H1 (cell line): ENCODE measurements at regions not wholly inside any gene's neighbourhood (a gene's known extent, or its start where the extent isn't known, plus 50 kb on each side); places are given as distances from the start of the nearest gene placed in this dataset.

Experiments
- BRCA1 ChIP-seq: IDR thresholded peaks from 2 replicates; pipeline ENCODE4 v1.6.1; 2012; ENCODE audit warnings: low read depth, low read length, improper control_type of control experiment
- CEBPB ChIP-seq: IDR thresholded peaks from 2 replicates; pipeline ENCODE4 v1.6.1; 2012; ENCODE audit warnings: low read depth, low read length
- CTCF ChIP-seq, 3 experiments: IDR thresholded peaks; 1 replicate in 2 of 3; 2 replicates in 1 of 3; pipeline versions ENCODE4 v1.5.1 to v1.6.1; 2011; ENCODE audit warnings: low read length in 3 of 3, mild to moderate bottlenecking in 3 of 3, inconsistent platforms in 2 of 3, low read depth in 1 of 3, moderate library complexity in 1 of 3; ENCODE audit not compliant: insufficient read depth in 1 of 3; ENCODE audit errors: control extremely low read depth in 1 of 3
- EZH2 ChIP-seq: fragments of 200-600 bp; sonication (generic); IDR thresholded peaks from 2 replicates; pipeline ENCODE4 v1.7.1; 2012; ENCODE audit warnings: low read depth, mild to moderate bottlenecking, moderate library complexity, low read length, inconsistent platforms; ENCODE audit not compliant: severe bottlenecking
- FOSL1 ChIP-seq: IDR thresholded peaks from 2 replicates; pipeline ENCODE4 v1.6.1; 2011; ENCODE audit warnings: mild to moderate bottlenecking, low read depth, low read length, moderate library complexity; ENCODE audit not compliant: insufficient read depth
- HDAC6 ChIP-seq: IDR thresholded peaks from one replicate; pipeline ENCODE4 v1.7.1; 2012; ENCODE audit warnings: low read depth, mild to moderate bottlenecking, inconsistent platforms, low read length, moderate library complexity
- JUND ChIP-seq: IDR thresholded peaks from 2 replicates; pipeline ENCODE4 v1.6.1; 2011; ENCODE audit warnings: mild to moderate bottlenecking, improper control_type of control experiment, low read length
- NRF1 ChIP-seq: IDR thresholded peaks from 2 replicates; pipeline ENCODE4 v1.6.1; 2011; ENCODE audit warnings: mild to moderate bottlenecking, low read depth, low read length, improper control_type of control experiment
- POLR2A ChIP-seq, 2 experiments: IDR thresholded peaks; 1 replicate in 1 of 2; 2 replicates in 1 of 2; pipeline ENCODE4 v1.6.1; 2011; ENCODE audit warnings: low read depth in 2 of 2, low read length in 2 of 2, mild to moderate bottlenecking in 2 of 2; ENCODE audit errors: control extremely low read depth in 1 of 2
- POLR2AphosphoS5 ChIP-seq: IDR thresholded peaks from 2 replicates; pipeline ENCODE4 v1.6.1; 2011; ENCODE audit warnings: low read depth, low read length
- SIN3A ChIP-seq, 2 experiments: IDR thresholded peaks in 1 of 2; conservative IDR thresholded peaks in 1 of 2; 2 replicates each; pipeline ENCODE4 v1.6.1; 2011 to 2012; ENCODE audit warnings: low read length in 2 of 2, improper control_type of control experiment in 1 of 2, low read depth in 1 of 2, mild to moderate bottlenecking in 1 of 2
- TCF12 ChIP-seq: IDR thresholded peaks from 2 replicates; pipeline ENCODE4 v1.6.1; 2011; ENCODE audit warnings: low read depth, mild to moderate bottlenecking, low read length

GRCh38 chr4:4775493-4776004, 83.9 kb upstream of the MSX1 start:
- TF ChIP-seq POLR2A (IDR thresholded peaks at IDR 0.05; ENCODE audit: control extremely low read depth in 1 of 2, low read depth in 2 of 2, low read length in 2 of 2) (no peak), HDAC6 (no peak), CTCF (IDR thresholded peaks at IDR 0.05; ENCODE audit: control extremely low read depth in 1 of 3, insufficient read depth in 1 of 3, low read depth in 1 of 3, low read length in 3 of 3) (no peak), JUND (no peak), CEBPB (no peak), EZH2 (no peak), BRCA1 (no peak), FOSL1 (no peak), TCF12 (no peak), SIN3A (conservative IDR thresholded peaks at IDR 0.05 in 1 of 2, IDR thresholded peaks at IDR 0.05 in 1 of 2; ENCODE audit: low read depth in 1 of 2, low read length in 2 of 2) (no peak), NRF1 (no peak), POLR2AphosphoS5 (no peak)
